Vagina (tissue), 2 donors: ENCODE measurements at regions not wholly inside any gene's neighbourhood (a gene's known extent, or its start where the extent isn't known, plus 50 kb on each side); places are given as distances from the start of the nearest gene placed in this dataset.

Source experiments
- POLR2A ChIP-seq, 2 donors: fragments of 450-650 bp; IDR thresholded peaks; one replicate each; pipeline ENCODE4 v1.6.1; 2017; ENCODE audit warnings: antibody characterized with exemption in 2 of 2, mild to moderate bottlenecking in 2 of 2, moderate library complexity in 2 of 2
- POLR2AphosphoS5 ChIP-seq, 2 donors: sonication (generic); formaldehyde crosslinking; IDR thresholded peaks; one replicate each; pipeline ENCODE4 v1.9.0; 2017; ENCODE audit warnings: antibody characterized with exemption in 2 of 2, mild to moderate bottlenecking in 2 of 2, low read depth in 1 of 2; ENCODE audit not compliant: insufficient read depth in 1 of 2
- TF ChIP-seq, protein P1 (sequence below), 3 experiments: fragments of 450-650 bp in 2 of 3; fragments of 200-600 bp in 1 of 3; sonication (generic) in 1 of 3; IDR thresholded peaks; one replicate each; pipeline ENCODE4 v1.5.1; 2017 to 2019; ENCODE audit warnings: antibody characterized with exemption in 3 of 3, mild to moderate bottlenecking in 2 of 3, moderate library complexity in 2 of 3

DNA sequence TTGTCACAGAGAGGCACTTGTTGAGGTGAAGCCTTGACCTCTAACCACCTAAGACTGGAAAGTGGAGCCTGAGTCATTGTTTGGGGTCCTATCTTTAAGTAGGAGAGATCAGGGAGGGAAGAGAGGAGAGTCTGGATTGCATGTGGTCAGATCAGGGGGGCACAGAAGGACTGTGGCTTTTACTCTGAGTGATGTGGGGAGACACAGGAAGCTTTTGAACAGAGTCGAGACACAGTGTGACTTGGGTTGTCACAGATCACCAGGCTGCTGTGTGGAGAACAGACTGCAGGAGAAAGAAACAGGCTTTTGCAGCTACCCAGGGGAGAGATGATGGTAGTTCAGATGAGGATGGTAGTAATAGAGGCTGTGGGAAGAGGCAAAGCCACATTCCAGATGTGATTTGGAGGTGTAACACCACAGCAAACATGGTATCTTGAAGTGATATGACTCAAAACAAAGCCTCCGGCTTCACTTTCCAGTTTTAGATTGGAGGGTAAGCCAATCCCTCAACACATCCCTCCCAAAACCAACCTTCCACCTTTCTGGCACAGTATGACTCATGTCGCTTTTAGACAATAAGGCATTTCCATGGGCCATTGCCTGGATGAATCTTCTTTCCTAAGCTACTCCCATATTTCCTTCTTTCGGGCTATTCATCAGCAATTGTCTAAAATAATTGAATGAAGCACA is 125.8 kb upstream of the SLC44A3 start:
- no peak for TF ChIP-seq POLR2AphosphoS5 (IDR thresholded peaks at IDR 0.05; ENCODE audit: insufficient read depth in 1 of 2, low read depth in 1 of 2)
- TF ChIP-seq, protein P1, sequence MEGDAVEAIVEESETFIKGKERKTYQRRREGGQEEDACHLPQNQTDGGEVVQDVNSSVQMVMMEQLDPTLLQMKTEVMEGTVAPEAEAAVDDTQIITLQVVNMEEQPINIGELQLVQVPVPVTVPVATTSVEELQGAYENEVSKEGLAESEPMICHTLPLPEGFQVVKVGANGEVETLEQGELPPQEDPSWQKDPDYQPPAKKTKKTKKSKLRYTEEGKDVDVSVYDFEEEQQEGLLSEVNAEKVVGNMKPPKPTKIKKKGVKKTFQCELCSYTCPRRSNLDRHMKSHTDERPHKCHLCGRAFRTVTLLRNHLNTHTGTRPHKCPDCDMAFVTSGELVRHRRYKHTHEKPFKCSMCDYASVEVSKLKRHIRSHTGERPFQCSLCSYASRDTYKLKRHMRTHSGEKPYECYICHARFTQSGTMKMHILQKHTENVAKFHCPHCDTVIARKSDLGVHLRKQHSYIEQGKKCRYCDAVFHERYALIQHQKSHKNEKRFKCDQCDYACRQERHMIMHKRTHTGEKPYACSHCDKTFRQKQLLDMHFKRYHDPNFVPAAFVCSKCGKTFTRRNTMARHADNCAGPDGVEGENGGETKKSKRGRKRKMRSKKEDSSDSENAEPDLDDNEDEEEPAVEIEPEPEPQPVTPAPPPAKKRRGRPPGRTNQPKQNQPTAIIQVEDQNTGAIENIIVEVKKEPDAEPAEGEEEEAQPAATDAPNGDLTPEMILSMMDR (IDR thresholded peaks at IDR 0.05): no peak
- TF ChIP-seq POLR2A (IDR thresholded peaks at IDR 0.05): no peak
